ENCODE measurements at regions not wholly inside any gene's neighbourhood (a gene's known extent, or its start where the extent isn't known, plus 50 kb on each side); places are given as distances from the start of the nearest gene placed in this dataset.
"Not testable (repeated sequence)": the region's sequence is repeated elsewhere in the genome, so short reads cannot be mapped to it uniquely, and the experiment has no call there.

GRCh38 chr7:67620216-67620933, 623.7 kb downstream of the TYW1 start:
- no peak for DNase-seq (ENCODE audit: low spot score)

GRCh38 chr7:67621704-67622103, 625.1 kb downstream of the TYW1 start:
- DNase-seq (ENCODE audit: low spot score) = no peak

- DNase-seq (ENCODE audit: low spot score) = peak; percentile 89
Observed at GRCh38 chr7:67625257-67625737, 628.7 kb downstream of the TYW1 start.

- peak; percentile 85 for DNase-seq (ENCODE audit: low spot score)
Observed at GRCh38 chr7:67631476-67631875, 634.8 kb downstream of the TYW1 start.

GRCh38 chr7:67635271-67635670, 638.6 kb downstream of the TYW1 start:
- DNase-seq (ENCODE audit: low spot score) = no peak

GRCh38 chr7:67636348-67637022, 639.9 kb downstream of the TYW1 start:
- DNase-seq (ENCODE audit: low spot score) = peak; percentile 35

- DNase-seq (ENCODE audit: low spot score) = no peak
Observed at GRCh38 chr7:67637023-67637358, 640.4 kb downstream of the TYW1 start.

- not testable (repeated sequence) for DNase-seq (ENCODE audit: low spot score)
Observed at GRCh38 chr7:67642542-67642941, 645.9 kb downstream of the TYW1 start.

- DNase-seq (ENCODE audit: low spot score) = no peak
Observed at GRCh38 chr7:67644151-67644550, 647.5 kb downstream of the TYW1 start.

- DNase-seq (ENCODE audit: low spot score) = no peak
Observed at GRCh38 chr7:67652937-67653336, 656.3 kb downstream of the TYW1 start.

GRCh38 chr7:67653856-67654454, 657.3 kb downstream of the TYW1 start:
- no peak for DNase-seq (ENCODE audit: low spot score)

- DNase-seq (ENCODE audit: low spot score) = no peak
Observed at GRCh38 chr7:67654642-67655041, 658.0 kb downstream of the TYW1 start.

- DNase-seq (ENCODE audit: low spot score) = no peak
Observed at GRCh38 chr7:67655168-67655567, 658.5 kb downstream of the TYW1 start.

GRCh38 chr7:67659091-67659490, 662.5 kb downstream of the TYW1 start:
- no peak for DNase-seq (ENCODE audit: low spot score)

- DNase-seq (ENCODE audit: low spot score) = no peak
Observed at GRCh38 chr7:67662804-67663203, 666.2 kb downstream of the TYW1 start.

GRCh38 chr7:67663644-67664043, 667.0 kb downstream of the TYW1 start:
- no peak for DNase-seq (ENCODE audit: low spot score)

- not testable (repeated sequence) for DNase-seq (ENCODE audit: low spot score)
Observed at GRCh38 chr7:67666359-67666758, 669.7 kb downstream of the TYW1 start.

- no peak for DNase-seq (ENCODE audit: low spot score)
Observed at GRCh38 chr7:67671006-67671548, 674.4 kb downstream of the TYW1 start.

GRCh38 chr7:67673861-67674260, 677.2 kb downstream of the TYW1 start:
- DNase-seq (ENCODE audit: low spot score) = no peak

- not testable (repeated sequence) for DNase-seq (ENCODE audit: low spot score)
Observed at GRCh38 chr7:67674862-67675261, 678.2 kb downstream of the TYW1 start.

- no peak for DNase-seq (ENCODE audit: low spot score)
Observed at GRCh38 chr7:67675971-67676370, 679.3 kb downstream of the TYW1 start.

GRCh38 chr7:67678419-67678818, 681.8 kb downstream of the TYW1 start:
- DNase-seq (ENCODE audit: low spot score) = no peak

- DNase-seq (ENCODE audit: low spot score) = no peak
Observed at GRCh38 chr7:67683628-67684027, 687.0 kb downstream of the TYW1 start.
